SU-DHL-6 (cell line): ENCODE measurements at regions not wholly inside any gene's neighbourhood (a gene's known extent, or its start where the extent isn't known, plus 50 kb on each side); places are given as distances from the start of the nearest gene placed in this dataset.

Source experiments
- CTCF ChIP-seq: fragments of 200-600 bp; sonication (generic); IDR thresholded peaks from one replicate; pipeline ENCODE4 v1.5.1; 2017; ENCODE audit warnings: antibody characterized with exemption, mild to moderate bottlenecking, low read length, moderate library complexity; ENCODE audit not compliant: insufficient read depth, poor library complexity, severe bottlenecking
- EZH2phosphoT487 ChIP-seq: fragments of 200-600 bp; sonication (generic), shearing (Covaris generic); conservative IDR thresholded peaks from 2 replicates; pipeline ENCODE4 v1.6.1; 2018; ENCODE audit warnings: mild to moderate bottlenecking, antibody characterized with exemption, low read length, moderate library complexity, mixed read lengths

GRCh38 chr1:221240690-221241089 is 361.4 kb downstream of the HLX start:
- no peak for TF ChIP-seq CTCF
- no peak for TF ChIP-seq EZH2phosphoT487
